Thyroid gland (tissue), 4 donors: ENCODE measurements at regions not wholly inside any gene's neighbourhood (a gene's known extent, or its start where the extent isn't known, plus 50 kb on each side); places are given as distances from the start of the nearest gene placed in this dataset.

ENCODE experiments used
- CTCF ChIP-seq, 6 experiments: fragments of 200-600 bp in 3 of 6; fragments of 450-650 bp in 3 of 6; sonication (generic) in 3 of 6; IDR thresholded peaks; one replicate each; pipeline ENCODE4 v1.5.1; 2016 to 2019; ENCODE audit warnings: antibody characterized with exemption in 6 of 6, mild to moderate bottlenecking in 2 of 6, inconsistent platforms in 1 of 6, moderate library complexity in 1 of 6
- POLR2A ChIP-seq, 2 donors: fragments of 450-650 bp; IDR thresholded peaks; one replicate each; pipeline ENCODE4 v1.6.1; 2017; ENCODE audit warnings: antibody characterized with exemption in 2 of 2, mild to moderate bottlenecking in 2 of 2, moderate library complexity in 1 of 2

GRCh38 chr10:20686015-20686635, 211.0 kb downstream of the NEBL start:
- TF ChIP-seq POLR2A (IDR thresholded peaks at IDR 0.05) (no peak), CTCF (IDR thresholded peaks at IDR 0.05) (no peak)
